HEK293 (cell line): ENCODE measurements at regions not wholly inside any gene's neighbourhood (a gene's known extent, or its start where the extent isn't known, plus 50 kb on each side); places are given as distances from the start of the nearest gene placed in this dataset.
A peak's percentile ranks its signal among the peaks of the same experiment; 100 is the strongest.

Experiments used
- CTCF ChIA-PET: fragments of 350-600 bp; formaldehyde crosslinking; extraction: SDS; loops from one replicate; lab custom pipeline; 2021; ENCODE audit warnings: antibody characterized with exemption; lab: Yijun Ruan, JAX
- POLR2A ChIA-PET: fragments of 300-600 bp; formaldehyde crosslinking; extraction: SDS; loops from one replicate; lab custom pipeline; 2020; ENCODE audit warnings: antibody characterized with exemption, inconsistent platforms; lab: Yijun Ruan, JAX
- H3K27ac ChIP-seq: fragments of 200-500 bp; sonication (Bioruptor generic); 2 replicates; pipeline ENCODE4 v1.5.1; 2014; ENCODE audit warnings: low read depth, low read length, control low read depth, inconsistent platforms; ENCODE audit errors: extremely low read depth
- H3K36me3 ChIP-seq, 2 experiments: fragments of 200-500 bp in 1 of 2; sonication (Bioruptor generic) in 1 of 2; 1 replicate in 1 of 2; 2 replicates in 1 of 2; pipeline ENCODE4 v1.5.1; 2014 to 2017; ENCODE audit warnings: inconsistent platforms in 2 of 2, low read length in 2 of 2; ENCODE audit not compliant: control insufficient read depth in 2 of 2, insufficient read depth in 1 of 2
- H3K4me1 ChIP-seq: fragments of 200-500 bp; sonication (Bioruptor generic); 2 replicates; pipeline ENCODE4 v1.5.1; 2014; ENCODE audit warnings: mild to moderate bottlenecking, low read length, inconsistent platforms; ENCODE audit not compliant: control insufficient read depth, insufficient read depth
- H3K4me3 ChIP-seq: 2 replicates; pipeline ENCODE4 v1.5.1; 2011; ENCODE audit warnings: low read depth, mild to moderate bottlenecking, control low read depth, low read length, moderate library complexity
- H3K9me3 ChIP-seq: fragments of 200-500 bp; sonication (Bioruptor generic); 2 replicates; pipeline ENCODE4 v1.5.1; 2014; ENCODE audit warnings: low read depth, low read length, inconsistent platforms; ENCODE audit not compliant: control insufficient read depth, insufficient read depth
- ATF2 ChIP-seq: fragments of 450-650 bp; formaldehyde crosslinking; IDR thresholded peaks from 2 replicates; pipeline ENCODE4 v1.5.1; 2016; ENCODE audit warnings: missing biosample characterization, missing genetic modification characterization, low read depth
- BCL11A ChIP-seq: fragments of 450-650 bp; formaldehyde crosslinking; IDR thresholded peaks from 2 replicates; pipeline ENCODE4 v1.5.1; 2016; ENCODE audit warnings: low read depth, missing biosample characterization, missing genetic modification characterization
- GLI2 ChIP-seq: fragments of 450-650 bp; formaldehyde crosslinking; IDR thresholded peaks from 2 replicates; pipeline ENCODE4; 2017; ENCODE audit warnings: missing biosample characterization, missing genetic modification characterization, low read depth, borderline replicate concordance
- GLIS2 ChIP-seq: fragments of 450-650 bp; formaldehyde crosslinking; IDR thresholded peaks from 2 replicates; pipeline ENCODE4 v1.5.1; 2016; ENCODE audit warnings: missing biosample characterization, missing genetic modification characterization
- HOXC10 ChIP-seq: sonication (generic); formaldehyde crosslinking; IDR thresholded peaks from 2 replicates; pipeline ENCODE4 v1.8.1; 2023; ENCODE audit warnings: mild to moderate bottlenecking, missing genetic modification reagents
- KLF8 ChIP-seq: fragments of 450-650 bp; formaldehyde crosslinking; IDR thresholded peaks from 2 replicates; pipeline ENCODE4 v1.5.1; 2016; ENCODE audit warnings: missing biosample characterization, missing genetic modification characterization
- MEIS1 ChIP-seq: sonication (generic); formaldehyde crosslinking; IDR thresholded peaks from 2 replicates; pipeline ENCODE4 v1.8.1; 2022; ENCODE audit warnings: missing genetic modification reagents, mild to moderate bottlenecking, borderline replicate concordance
- MYNN ChIP-seq: fragments of 450-650 bp; formaldehyde crosslinking; IDR thresholded peaks from 2 replicates; pipeline ENCODE4 v1.5.1; 2016; ENCODE audit warnings: missing biosample characterization, missing genetic modification characterization, borderline replicate concordance
- REPIN1 ChIP-seq: fragments of 450-650 bp; formaldehyde crosslinking; IDR thresholded peaks from 2 replicates; pipeline ENCODE4 v1.5.1; 2017; ENCODE audit warnings: missing biosample characterization, missing genetic modification characterization, low read depth
- SETDB1 ChIP-seq: IDR thresholded peaks from one replicate; pipeline ENCODE4 v1.6.1; 2017; ENCODE audit warnings: mild to moderate bottlenecking, low read length, moderate library complexity, mixed read lengths; ENCODE audit not compliant: insufficient read length
- ZBTB1 ChIP-seq: fragments of 450-650 bp; formaldehyde crosslinking; IDR thresholded peaks from 2 replicates; pipeline ENCODE4 v1.5.1; 2016; ENCODE audit warnings: missing biosample characterization, missing genetic modification characterization
- ZNF132 ChIP-seq: fragments of 450-650 bp; formaldehyde crosslinking; IDR thresholded peaks from 2 replicates; pipeline ENCODE4 v1.5.1; 2017; ENCODE audit warnings: missing biosample characterization, missing genetic modification characterization, borderline replicate concordance
- ZNF157 ChIP-seq: fragments of 450-650 bp; formaldehyde crosslinking; IDR thresholded peaks from 2 replicates; pipeline ENCODE4 v1.5.1; 2016; ENCODE audit warnings: missing biosample characterization, missing genetic modification characterization
- ZNF169 ChIP-seq: fragments of 450-650 bp; formaldehyde crosslinking; IDR thresholded peaks from 2 replicates; pipeline ENCODE4 v1.5.1; 2016; ENCODE audit warnings: missing biosample characterization, missing genetic modification characterization
- ZNF19 ChIP-seq: fragments of 450-650 bp; formaldehyde crosslinking; IDR thresholded peaks from 2 replicates; pipeline ENCODE4; 2016; ENCODE audit warnings: missing biosample characterization, missing genetic modification characterization, low read depth
- ZNF26 ChIP-seq: fragments of 450-650 bp; formaldehyde crosslinking; IDR thresholded peaks from 2 replicates; pipeline ENCODE4 v1.5.1; 2016; ENCODE audit warnings: missing biosample characterization, missing genetic modification characterization
- ZNF266 ChIP-seq: fragments of 450-650 bp; formaldehyde crosslinking; IDR thresholded peaks from 2 replicates; pipeline ENCODE4 v1.5.1; 2016; ENCODE audit warnings: missing biosample characterization, missing genetic modification characterization, low read depth
- ZNF292 ChIP-seq: fragments of 450-650 bp; formaldehyde crosslinking; IDR thresholded peaks from 2 replicates; pipeline ENCODE4 v1.5.1; 2016; ENCODE audit warnings: low read depth, missing biosample characterization, missing genetic modification characterization, borderline replicate concordance
- ZNF335 ChIP-seq: fragments of 450-650 bp; formaldehyde crosslinking; conservative IDR thresholded peaks from 2 replicates; pipeline ENCODE4 v1.5.1; 2016; ENCODE audit warnings: missing biosample characterization, missing genetic modification characterization
- ZNF354C ChIP-seq: fragments of 450-650 bp; formaldehyde crosslinking; IDR thresholded peaks from 2 replicates; pipeline ENCODE4 v1.5.1; 2016; ENCODE audit warnings: missing biosample characterization, missing genetic modification characterization, low read depth, borderline replicate concordance
- ZNF37A ChIP-seq: fragments of 450-650 bp; IDR thresholded peaks from 2 replicates; pipeline ENCODE4 v1.5.1; 2018; ENCODE audit warnings: missing biosample characterization, missing genetic modification characterization
- ZNF473 ChIP-seq: fragments of 450-650 bp; formaldehyde crosslinking; IDR thresholded peaks from 2 replicates; pipeline ENCODE4 v1.5.1; 2017; ENCODE audit warnings: missing biosample characterization, missing genetic modification characterization
- ZNF48 ChIP-seq: fragments of 450-650 bp; formaldehyde crosslinking; IDR thresholded peaks from 2 replicates; pipeline ENCODE4 v1.5.1; 2016; ENCODE audit warnings: missing biosample characterization, missing genetic modification characterization
- ZNF580 ChIP-seq: fragments of 450-650 bp; formaldehyde crosslinking; IDR thresholded peaks from 2 replicates; pipeline ENCODE4 v1.5.1; 2016; ENCODE audit warnings: missing biosample characterization, missing genetic modification characterization
- ZNF704 ChIP-seq: fragments of 450-650 bp; formaldehyde crosslinking; IDR thresholded peaks from 2 replicates; pipeline ENCODE4 v1.5.1; 2016; ENCODE audit warnings: missing biosample characterization, missing genetic modification characterization
- ZNF707 ChIP-seq: fragments of 450-650 bp; formaldehyde crosslinking; IDR thresholded peaks from 2 replicates; pipeline ENCODE4 v1.5.1; 2016; ENCODE audit warnings: missing biosample characterization, missing genetic modification characterization
- ZSCAN16 ChIP-seq: fragments of 450-650 bp; formaldehyde crosslinking; IDR thresholded peaks from 2 replicates; pipeline ENCODE4 v1.5.1; 2016; ENCODE audit warnings: missing biosample characterization, missing genetic modification characterization

- H3K27ac ChIP-seq, result no peak overlapping the region
- CTCF ChIA-PET, result no interaction called here
- no peak overlapping the region for H3K4me3 ChIP-seq
Measured at GRCh38 chr11:128089962-128090361, 497.4 kb downstream of the ETS1 start.

GRCh38 chr11:128086794-128087193 lies 500.6 kb downstream of the ETS1 start:
- no peaks in the 10 kb centered on the region for H3K36me3 ChIP-seq
- ChIA-PET CTCF (interaction anchor here (0.7 to 2.2 kb wide), 2 partner anchors 47 to 71 kb away, joined by 3 to 8 read pairs; no protein-coding TSS in a partner anchor), POLR2A (no interaction called here)
- TF ChIP-seq REPIN1 (tag by site-specific recombination) (no peak), ZNF132 (tag by site-specific recombination) (no peak)
- no peaks in the 10 kb centered on the region for H3K9me3 ChIP-seq
- no peaks in the 10 kb centered on the region for H3K4me1 ChIP-seq
- no peak overlapping the region for H3K4me3 ChIP-seq
- H3K27ac ChIP-seq, result no peak overlapping the region

More at GRCh38 chr11:128089962-128090361, 497.4 kb downstream of the ETS1 start:
- no peaks in the 10 kb centered on the region for H3K9me3 ChIP-seq
- TF ChIP-seq SETDB1, result peak; percentile 24
- no peak for TF ChIP-seq ZNF169 (tag by site-specific recombination)
- no peak for TF ChIP-seq GLIS2
- TF ChIP-seq ZNF473, result no peak
- TF ChIP-seq HOXC10 (CRISPR knock-in tag), result no peak
- TF ChIP-seq ZNF704 (tag by site-specific recombination), result no peak
- no peak for TF ChIP-seq GLI2 (tag by site-specific recombination)
- peak; percentile 76 for TF ChIP-seq ZNF707 (tag by site-specific recombination)
- TF ChIP-seq ZNF335, result no peak
- TF ChIP-seq, all 188 proteins: peak for 2
- Histone ChIP-seq H3K4me1 (no peaks in the 10 kb centered on the region), H3K36me3 (no peaks in the 10 kb centered on the region)
- POLR2A ChIA-PET, result no interaction called here

GRCh38 chr11:128085276-128085675 lies 502.1 kb downstream of the ETS1 start:
- ChIA-PET CTCF (interaction anchor here (1.0 kb wide), 1 partner anchor 72 kb away, joined by 3 read pairs; no protein-coding TSS in a partner anchor), POLR2A (no interaction called here)
- H3K36me3 ChIP-seq, result no peaks in the 10 kb centered on the region
- no peak overlapping the region for H3K4me3 ChIP-seq
- H3K9me3 ChIP-seq, result no peaks in the 10 kb centered on the region
- TF ChIP-seq ZNF580 (tag by site-specific recombination) (no peak), ZNF37A (tag by site-specific recombination) (no peak), ZNF157 (tag by site-specific recombination) (no peak), ZNF354C (tag by site-specific recombination) (no peak), ZSCAN16 (tag by site-specific recombination) (no peak), ZNF292 (no peak), ZNF48 (tag by site-specific recombination) (no peak), MYNN (tag by site-specific recombination) (no peak), ATF2 (tag by site-specific recombination) (no peak), BCL11A (no peak), MEIS1 (CRISPR knock-in tag) (no peak), ZBTB1 (tag by site-specific recombination) (no peak), KLF8 (tag by site-specific recombination) (no peak), ZNF266 (no peak), ZNF19 (tag by site-specific recombination) (no peak), ZNF26 (tag by site-specific recombination) (no peak)
- no peak overlapping the region for H3K27ac ChIP-seq
- no peaks in the 10 kb centered on the region for H3K4me1 ChIP-seq
